K562 (cell line): ENCODE measurements at regions not wholly inside any gene's neighbourhood (a gene's known extent, or its start where the extent isn't known, plus 50 kb on each side); places are given as distances from the start of the nearest gene placed in this dataset.

ENCODE experiments used
- CREM ChIP-seq: IDR thresholded peaks from 2 replicates; pipeline ENCODE4 v1.6.1; 2014; ENCODE audit warnings: antibody characterized with exemption, low read depth
- FOXJ3 ChIP-seq: sonication (generic); formaldehyde crosslinking; IDR thresholded peaks from 2 replicates; pipeline ENCODE4 v1.4.0; 2020; ENCODE audit warnings: mild to moderate bottlenecking, missing genetic modification reagents
- GABPA ChIP-seq: fragments of 200-800 bp; sonication (Bioruptor generic); conservative IDR thresholded peaks from 2 replicates; pipeline ENCODE4 v1.6.1; 2016; ENCODE audit warnings: low read depth, missing genetic modification characterization, missing compliant biosample characterization
- KDM2B ChIP-seq: fragments of 250-450 bp; sonication (Bioruptor Pico); IDR thresholded peaks from 2 replicates; pipeline ENCODE4 v1.8.0; 2021; ENCODE audit warnings: mild to moderate bottlenecking, moderate library complexity
- SRSF1 ChIP-seq: fragments of 200-400 bp; formaldehyde crosslinking; IDR thresholded peaks from 2 replicates; pipeline ENCODE4 v1.6.1; 2017; ENCODE audit warnings: mild to moderate bottlenecking, low read depth, low read length, moderate library complexity
- YY1 ChIP-seq, 3 experiments: IDR thresholded peaks; 2 replicates each; pipeline ENCODE4 v1.6.1; 2011; ENCODE audit warnings: low read length in 2 of 3, mild to moderate bottlenecking in 2 of 3, moderate library complexity in 2 of 3, borderline replicate concordance in 1 of 3, control low read depth in 1 of 3, low read depth in 1 of 3; ENCODE audit not compliant: insufficient read depth in 3 of 3, insufficient replicate concordance in 2 of 3, control insufficient read depth in 1 of 3, insufficient read length in 1 of 3; ENCODE audit errors: extremely low read depth in 1 of 3
- ZC3H4 ChIP-seq: sonication (generic); formaldehyde crosslinking; IDR thresholded peaks from 2 replicates; pipeline ENCODE4 v1.9.0; 2021; ENCODE audit warnings: missing genetic modification reagents, borderline replicate concordance
- TF ChIP-seq, protein P1 (sequence below): fragments of 250-450 bp; sonication (Bioruptor Pico); IDR thresholded peaks from 2 replicates; pipeline ENCODE4 v1.8.0; 2022; ENCODE audit warnings: inconsistent platforms
- TF ChIP-seq, protein P2 (sequence below): fragments of 150-350 bp; IDR thresholded peaks from 2 replicates; pipeline ENCODE4 v1.6.1; 2014; ENCODE audit warnings: low read depth, mild to moderate bottlenecking, low read length, borderline replicate concordance
- TF ChIP-seq, protein P3 (sequence below), 3 experiments: IDR thresholded peaks in 2 of 3; conservative IDR thresholded peaks in 1 of 3; 2 replicates each; pipeline ENCODE4 v1.5.1; 2011 to 2012; ENCODE audit warnings: low read length in 3 of 3, mild to moderate bottlenecking in 3 of 3, control low read depth in 2 of 3, improper control_type of control experiment in 1 of 3, inconsistent platforms in 1 of 3, low read depth in 1 of 3, mixed read lengths in 1 of 3, moderate library complexity in 1 of 3; ENCODE audit not compliant: insufficient read depth in 2 of 3

DNA sequence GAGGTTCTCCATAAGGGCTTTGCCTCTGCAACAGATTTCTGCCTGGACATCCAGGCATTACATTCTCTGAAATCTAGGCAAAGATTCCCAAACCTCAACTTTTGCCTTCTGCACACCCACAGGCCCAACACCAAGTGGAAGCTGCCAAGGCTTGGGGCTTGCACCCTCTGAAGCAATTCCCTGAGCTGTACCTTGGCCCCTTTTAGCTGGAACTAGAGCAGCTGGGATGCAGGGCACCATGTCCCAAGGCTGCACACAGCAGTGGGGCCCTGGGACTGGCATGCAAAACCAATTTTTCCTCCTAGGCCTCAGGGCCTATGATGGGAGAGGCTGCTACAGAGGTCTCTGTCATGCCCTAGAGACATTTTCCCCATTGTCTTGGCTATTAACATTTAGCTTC, 943.2 kb downstream of the PCDH17 start:
- no peak for TF ChIP-seq KDM2B (CRISPR knock-in tag)
- TF ChIP-seq, protein P1, sequence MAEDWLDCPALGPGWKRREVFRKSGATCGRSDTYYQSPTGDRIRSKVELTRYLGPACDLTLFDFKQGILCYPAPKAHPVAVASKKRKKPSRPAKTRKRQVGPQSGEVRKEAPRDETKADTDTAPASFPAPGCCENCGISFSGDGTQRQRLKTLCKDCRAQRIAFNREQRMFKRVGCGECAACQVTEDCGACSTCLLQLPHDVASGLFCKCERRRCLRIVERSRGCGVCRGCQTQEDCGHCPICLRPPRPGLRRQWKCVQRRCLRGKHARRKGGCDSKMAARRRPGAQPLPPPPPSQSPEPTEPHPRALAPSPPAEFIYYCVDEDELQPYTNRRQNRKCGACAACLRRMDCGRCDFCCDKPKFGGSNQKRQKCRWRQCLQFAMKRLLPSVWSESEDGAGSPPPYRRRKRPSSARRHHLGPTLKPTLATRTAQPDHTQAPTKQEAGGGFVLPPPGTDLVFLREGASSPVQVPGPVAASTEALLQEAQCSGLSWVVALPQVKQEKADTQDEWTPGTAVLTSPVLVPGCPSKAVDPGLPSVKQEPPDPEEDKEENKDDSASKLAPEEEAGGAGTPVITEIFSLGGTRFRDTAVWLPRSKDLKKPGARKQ (CRISPR knock-in tag): no peak
- no peak for TF ChIP-seq FOXJ3
- TF ChIP-seq GABPA (tag): no peak
- TF ChIP-seq CREM: no peak
- TF ChIP-seq SRSF1: no peak
- TF ChIP-seq YY1 (IDR thresholded peaks at IDR 0.05; ENCODE audit: borderline replicate concordance in 1 of 3, control insufficient read depth in 1 of 3, extremely low read depth in 1 of 3, insufficient read depth in 3 of 3, insufficient read length in 1 of 3, insufficient replicate concordance in 2 of 3, low read depth in 1 of 3, low read length in 2 of 3): no peak
- TF ChIP-seq, protein P2, sequence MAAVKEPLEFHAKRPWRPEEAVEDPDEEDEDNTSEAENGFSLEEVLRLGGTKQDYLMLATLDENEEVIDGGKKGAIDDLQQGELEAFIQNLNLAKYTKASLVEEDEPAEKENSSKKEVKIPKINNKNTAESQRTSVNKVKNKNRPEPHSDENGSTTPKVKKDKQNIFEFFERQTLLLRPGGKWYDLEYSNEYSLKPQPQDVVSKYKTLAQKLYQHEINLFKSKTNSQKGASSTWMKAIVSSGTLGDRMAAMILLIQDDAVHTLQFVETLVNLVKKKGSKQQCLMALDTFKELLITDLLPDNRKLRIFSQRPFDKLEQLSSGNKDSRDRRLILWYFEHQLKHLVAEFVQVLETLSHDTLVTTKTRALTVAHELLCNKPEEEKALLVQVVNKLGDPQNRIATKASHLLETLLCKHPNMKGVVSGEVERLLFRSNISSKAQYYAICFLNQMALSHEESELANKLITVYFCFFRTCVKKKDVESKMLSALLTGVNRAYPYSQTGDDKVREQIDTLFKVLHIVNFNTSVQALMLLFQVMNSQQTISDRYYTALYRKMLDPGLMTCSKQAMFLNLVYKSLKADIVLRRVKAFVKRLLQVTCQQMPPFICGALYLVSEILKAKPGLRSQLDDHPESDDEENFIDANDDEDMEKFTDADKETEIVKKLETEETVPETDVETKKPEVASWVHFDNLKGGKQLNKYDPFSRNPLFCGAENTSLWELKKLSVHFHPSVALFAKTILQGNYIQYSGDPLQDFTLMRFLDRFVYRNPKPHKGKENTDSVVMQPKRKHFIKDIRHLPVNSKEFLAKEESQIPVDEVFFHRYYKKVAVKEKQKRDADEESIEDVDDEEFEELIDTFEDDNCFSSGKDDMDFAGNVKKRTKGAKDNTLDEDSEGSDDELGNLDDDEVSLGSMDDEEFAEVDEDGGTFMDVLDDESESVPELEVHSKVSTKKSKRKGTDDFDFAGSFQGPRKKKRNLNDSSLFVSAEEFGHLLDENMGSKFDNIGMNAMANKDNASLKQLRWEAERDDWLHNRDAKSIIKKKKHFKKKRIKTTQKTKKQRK: no peak
- TF ChIP-seq ZC3H4 (CRISPR knock-in tag): no peak
- TF ChIP-seq, protein P3, sequence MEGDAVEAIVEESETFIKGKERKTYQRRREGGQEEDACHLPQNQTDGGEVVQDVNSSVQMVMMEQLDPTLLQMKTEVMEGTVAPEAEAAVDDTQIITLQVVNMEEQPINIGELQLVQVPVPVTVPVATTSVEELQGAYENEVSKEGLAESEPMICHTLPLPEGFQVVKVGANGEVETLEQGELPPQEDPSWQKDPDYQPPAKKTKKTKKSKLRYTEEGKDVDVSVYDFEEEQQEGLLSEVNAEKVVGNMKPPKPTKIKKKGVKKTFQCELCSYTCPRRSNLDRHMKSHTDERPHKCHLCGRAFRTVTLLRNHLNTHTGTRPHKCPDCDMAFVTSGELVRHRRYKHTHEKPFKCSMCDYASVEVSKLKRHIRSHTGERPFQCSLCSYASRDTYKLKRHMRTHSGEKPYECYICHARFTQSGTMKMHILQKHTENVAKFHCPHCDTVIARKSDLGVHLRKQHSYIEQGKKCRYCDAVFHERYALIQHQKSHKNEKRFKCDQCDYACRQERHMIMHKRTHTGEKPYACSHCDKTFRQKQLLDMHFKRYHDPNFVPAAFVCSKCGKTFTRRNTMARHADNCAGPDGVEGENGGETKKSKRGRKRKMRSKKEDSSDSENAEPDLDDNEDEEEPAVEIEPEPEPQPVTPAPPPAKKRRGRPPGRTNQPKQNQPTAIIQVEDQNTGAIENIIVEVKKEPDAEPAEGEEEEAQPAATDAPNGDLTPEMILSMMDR (IDR thresholded peaks at IDR 0.05 in 2 of 3, conservative IDR thresholded peaks at IDR 0.05 in 1 of 3; ENCODE audit: insufficient read depth in 2 of 3, low read depth in 1 of 3, low read length in 3 of 3): no peak
